ENCODE measurements at regions not wholly inside any gene's neighbourhood (a gene's known extent, or its start where the extent isn't known, plus 50 kb on each side); places are given as distances from the start of the nearest gene placed in this dataset.

DNA sequence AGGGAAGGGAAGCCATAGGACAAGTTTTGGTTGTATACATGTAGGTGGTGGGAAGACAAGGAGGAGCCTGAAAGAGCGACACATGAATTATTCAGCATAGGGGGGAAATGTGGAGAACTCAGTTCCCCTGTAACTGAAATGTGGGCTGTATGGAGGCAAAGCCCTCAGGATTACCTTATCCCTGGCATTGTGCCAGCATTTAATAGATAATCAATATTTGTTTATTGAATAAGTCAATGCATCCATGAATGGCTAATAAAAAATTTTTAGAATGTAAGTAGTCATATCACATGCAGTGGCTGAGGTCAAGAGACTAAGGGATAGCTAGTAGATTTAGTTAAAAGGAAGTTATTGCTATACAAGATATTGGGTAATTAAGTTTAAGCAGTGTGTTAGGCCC is 232.4 kb downstream of the SNAPC1 start:
- H4K91ac ChIP-seq (ENCODE audit: insufficient read length, low read depth, low read length): no peak overlapping the region
- no peak overlapping the region for H2AFZ ChIP-seq (ENCODE audit: low read length)
- H2BK5ac ChIP-seq (ENCODE audit: insufficient read length, low read length): no peak overlapping the region
- H3K23ac ChIP-seq (ENCODE audit: insufficient read length, low read depth, low read length): no peak overlapping the region
- H3K9me3 ChIP-seq (ENCODE audit: control insufficient read depth, low read depth, low read length): no peaks in the 10 kb centered on the region
- H3K9ac ChIP-seq (ENCODE audit: extremely low read depth, insufficient read length, low read length): no peak overlapping the region
- TF ChIP-seq, protein P1, sequence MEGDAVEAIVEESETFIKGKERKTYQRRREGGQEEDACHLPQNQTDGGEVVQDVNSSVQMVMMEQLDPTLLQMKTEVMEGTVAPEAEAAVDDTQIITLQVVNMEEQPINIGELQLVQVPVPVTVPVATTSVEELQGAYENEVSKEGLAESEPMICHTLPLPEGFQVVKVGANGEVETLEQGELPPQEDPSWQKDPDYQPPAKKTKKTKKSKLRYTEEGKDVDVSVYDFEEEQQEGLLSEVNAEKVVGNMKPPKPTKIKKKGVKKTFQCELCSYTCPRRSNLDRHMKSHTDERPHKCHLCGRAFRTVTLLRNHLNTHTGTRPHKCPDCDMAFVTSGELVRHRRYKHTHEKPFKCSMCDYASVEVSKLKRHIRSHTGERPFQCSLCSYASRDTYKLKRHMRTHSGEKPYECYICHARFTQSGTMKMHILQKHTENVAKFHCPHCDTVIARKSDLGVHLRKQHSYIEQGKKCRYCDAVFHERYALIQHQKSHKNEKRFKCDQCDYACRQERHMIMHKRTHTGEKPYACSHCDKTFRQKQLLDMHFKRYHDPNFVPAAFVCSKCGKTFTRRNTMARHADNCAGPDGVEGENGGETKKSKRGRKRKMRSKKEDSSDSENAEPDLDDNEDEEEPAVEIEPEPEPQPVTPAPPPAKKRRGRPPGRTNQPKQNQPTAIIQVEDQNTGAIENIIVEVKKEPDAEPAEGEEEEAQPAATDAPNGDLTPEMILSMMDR (conservative IDR thresholded peaks at IDR 0.05): no peak
- H4K5ac ChIP-seq (ENCODE audit: insufficient read length, low read depth, low read length): no peak overlapping the region
- no peak overlapping the region for H4K8ac ChIP-seq (replicated peaks; ENCODE audit: insufficient read length, low read depth, low read length)
- no peak overlapping the region for H2AK5ac ChIP-seq (ENCODE audit: insufficient read length, low read length)
- WGBS (ENCODE audit: extremely low coverage, insufficient read length, low lambda C conversion rate): no CpG with 5 or more reads among the region's 1 CpG
- H3K79me1 ChIP-seq (ENCODE audit: insufficient read depth, low read depth, low read length, poor library complexity, severe bottlenecking): no peaks in the 10 kb centered on the region
- Mint-ChIP-seq H3K4me1 (no peaks in the 10 kb centered on the region), H3K27ac (no peak overlapping the region), H3K27me3 (ENCODE audit: low read depth) (no peaks in the 10 kb centered on the region), H3K36me3 (ENCODE audit: insufficient read depth in 1 of 3, low read depth in 3 of 3) (no peaks in the 10 kb centered on the region), H3K9me3 (no peaks in the 10 kb centered on the region), H3K4me3 (no peak overlapping the region)
- no peak overlapping the region for H3K4ac ChIP-seq (ENCODE audit: low read depth, low read length)
- H3K18ac ChIP-seq (ENCODE audit: insufficient read length, low read depth, low read length): no peak overlapping the region
- H3K14ac ChIP-seq (ENCODE audit: insufficient read depth, low read length): no peak overlapping the region
- no peaks in the 10 kb centered on the region for H3K27me3 ChIP-seq (ENCODE audit: insufficient read depth, low read length)
- H3K4me2 ChIP-seq (ENCODE audit: insufficient read depth, insufficient read length, low read length): no peak overlapping the region
- no peak overlapping the region for H2BK15ac ChIP-seq (ENCODE audit: low read depth, low read length)
- no peaks in the 10 kb centered on the region for H4K20me1 ChIP-seq (ENCODE audit: control insufficient read depth, insufficient read depth, insufficient read length)
- no peak overlapping the region for H3K27ac ChIP-seq (ENCODE audit: insufficient read length, low read depth, low read length)
- H3K23me2 ChIP-seq (ENCODE audit: insufficient read length, low read depth, low read length, poor library complexity, severe bottlenecking): no peaks in the 10 kb centered on the region
- no peak overlapping the region for H2BK120ac ChIP-seq (ENCODE audit: low read depth, low read length, poor library complexity, severe bottlenecking)
- no peak overlapping the region for H3K56ac ChIP-seq (ENCODE audit: insufficient read length, low read depth, low read length)
- H3T11ph ChIP-seq (ENCODE audit: low read length): no peak overlapping the region
- H2BK20ac ChIP-seq (ENCODE audit: low read depth, low read length, poor library complexity, severe bottlenecking): no peak overlapping the region
- no peaks in the 10 kb centered on the region for H3K4me1 ChIP-seq (ENCODE audit: insufficient read depth, low read length)
- no peak overlapping the region for H2BK12ac ChIP-seq (ENCODE audit: insufficient read length, low read depth, low read length)
- no peak for DNase-seq
- no peaks in the 10 kb centered on the region for H3K79me2 ChIP-seq (ENCODE audit: insufficient read depth, low read length)

Data from H9 (cell line).